Aorta (tissue), 5 donors: ENCODE measurements at regions not wholly inside any gene's neighbourhood (a gene's known extent, or its start where the extent isn't known, plus 50 kb on each side); places are given as distances from the start of the nearest gene placed in this dataset.
"Not testable (repeated sequence)": the region's sequence is repeated elsewhere in the genome, so short reads cannot be mapped to it uniquely, and the experiment has no call there.

Experiments used
- ATAC-seq: fragments of 200-7000 bp; cut with Tn5 transposase; one replicate; pipeline ENCODE4 v1.9.1; 2022; ENCODE audit warnings: moderate library complexity; ENCODE audit not compliant: low FRiP score
- DNase-seq, 2 donors: peaks; one replicate each; pipeline ENCODE4 v3.0.0-alpha.2; 2020
- H3K27ac ChIP-seq, 2 donors: one replicate each; pipeline ENCODE4 v1.5.1; 2013; ENCODE audit warnings: low read length in 2 of 2, mild to moderate bottlenecking in 2 of 2, moderate library complexity in 2 of 2, control low read depth in 1 of 2, inconsistent platforms in 1 of 2, low read depth in 1 of 2
- H3K27me3 ChIP-seq, 2 donors: one replicate each; pipeline ENCODE4 v1.6.1; 2013; ENCODE audit warnings: control low read depth in 1 of 2, low read length in 1 of 2, mild to moderate bottlenecking in 1 of 2, moderate library complexity in 1 of 2; ENCODE audit not compliant: insufficient read depth in 2 of 2, control insufficient read depth in 1 of 2
- H3K36me3 ChIP-seq, 2 donors: one replicate each; pipeline ENCODE4 v1.6.1; 2013; ENCODE audit warnings: control low read depth in 1 of 2, low read length in 1 of 2, mild to moderate bottlenecking in 1 of 2; ENCODE audit not compliant: insufficient read depth in 2 of 2, control insufficient read depth in 1 of 2
- H3K4me1 ChIP-seq, 2 donors: one replicate each; pipeline ENCODE4 v1.6.1; 2013; ENCODE audit warnings: low read length in 2 of 2, control low read depth in 1 of 2, mild to moderate bottlenecking in 1 of 2, moderate library complexity in 1 of 2; ENCODE audit not compliant: insufficient read depth in 2 of 2, control insufficient read depth in 1 of 2
- H3K4me3 ChIP-seq, 2 donors: one replicate each; pipeline ENCODE4 v1.5.1; 2013; ENCODE audit warnings: low read length in 2 of 2, control low read depth in 1 of 2, mild to moderate bottlenecking in 1 of 2
- H3K9me3 ChIP-seq: one replicate; pipeline ENCODE4 v1.6.1; 2013; ENCODE audit warnings: mild to moderate bottlenecking, low read length; ENCODE audit not compliant: control insufficient read depth
- WGBS, 2 donors: extraction: QIAGEN DNeasy Blood & Tissue Kit; methylation state at CpG; one replicate each; pipeline ENCODE4 v1.1.7; 2013; 5-methylcytosine and 5-hydroxymethylcytosine counted together
- intact Hi-C, 2 donors: fragments of 100-400 bp; cut with DNase I; formaldehyde crosslinking; loops; one replicate each; pipeline versions ENCODE4 v1.14.2 to v1.15.0; 2022
- donor health status: healthy with polysubstance abuse.
- donor health status: Bipolar disorder and iron deficiency.
- donor health status: DM: no; HTN: no; CAD: no.
- donor health status: DM: no; HTN: no; CAD: no.
- donor health status: DM: yes; HTN: yes; CAD: no.

DNA sequence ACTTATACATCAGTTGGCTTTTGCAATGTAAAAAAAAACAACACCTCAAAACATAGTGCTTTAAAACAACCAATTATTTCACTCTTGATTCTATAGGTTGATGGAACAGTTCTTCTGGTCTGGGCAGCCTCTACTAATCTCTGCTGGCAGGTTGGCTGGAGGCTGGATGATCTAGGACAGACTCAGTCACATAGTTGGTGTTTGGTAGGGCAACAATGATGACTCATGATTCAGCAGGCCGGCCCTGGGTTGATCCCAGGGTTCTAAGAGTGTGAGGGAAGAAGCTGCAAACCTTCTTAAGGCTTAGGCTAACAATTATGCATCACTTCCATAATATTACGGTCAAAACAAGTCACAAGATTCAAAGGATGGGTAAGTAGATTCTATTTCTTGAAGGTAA lies 558.2 kb downstream of the ZNF674 start:
- Histone ChIP-seq H3K9me3 (no peaks in the 10 kb centered on the region), H3K4me3 (no peak overlapping the region), H3K27me3 (no peaks in the 10 kb centered on the region), H3K4me1 (no peaks in the 10 kb centered on the region), H3K27ac (no peak overlapping the region), H3K36me3 (no peaks in the 10 kb centered on the region)
- 64 to 83% methylated on average over 2 of the region's 2 CpGs for WGBS, 2 donors
- intact Hi-C loops: no loop called here
- ATAC-seq (no peak), DNase-seq (no peak)

DNA sequence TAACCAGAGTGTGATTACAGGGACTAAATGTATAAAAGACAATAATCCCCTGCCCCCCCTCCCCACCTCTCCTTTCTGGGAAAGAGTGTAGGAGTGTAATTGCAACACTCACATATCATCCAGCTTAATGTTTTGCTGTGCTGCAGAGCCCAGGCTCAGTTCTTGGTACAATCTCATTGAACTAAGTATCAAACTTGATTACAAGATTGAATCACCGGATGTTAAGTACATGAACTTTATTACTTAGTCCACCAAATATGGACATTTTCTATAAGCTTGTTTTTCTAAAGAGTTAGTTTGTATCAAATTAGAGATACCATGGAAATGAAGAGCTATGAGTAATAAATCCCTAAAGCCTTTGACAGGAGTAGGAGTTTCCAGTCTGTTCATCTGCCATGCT lies 559.1 kb downstream of the ZNF674 start:
- intact Hi-C loops: no loop called here

DNA sequence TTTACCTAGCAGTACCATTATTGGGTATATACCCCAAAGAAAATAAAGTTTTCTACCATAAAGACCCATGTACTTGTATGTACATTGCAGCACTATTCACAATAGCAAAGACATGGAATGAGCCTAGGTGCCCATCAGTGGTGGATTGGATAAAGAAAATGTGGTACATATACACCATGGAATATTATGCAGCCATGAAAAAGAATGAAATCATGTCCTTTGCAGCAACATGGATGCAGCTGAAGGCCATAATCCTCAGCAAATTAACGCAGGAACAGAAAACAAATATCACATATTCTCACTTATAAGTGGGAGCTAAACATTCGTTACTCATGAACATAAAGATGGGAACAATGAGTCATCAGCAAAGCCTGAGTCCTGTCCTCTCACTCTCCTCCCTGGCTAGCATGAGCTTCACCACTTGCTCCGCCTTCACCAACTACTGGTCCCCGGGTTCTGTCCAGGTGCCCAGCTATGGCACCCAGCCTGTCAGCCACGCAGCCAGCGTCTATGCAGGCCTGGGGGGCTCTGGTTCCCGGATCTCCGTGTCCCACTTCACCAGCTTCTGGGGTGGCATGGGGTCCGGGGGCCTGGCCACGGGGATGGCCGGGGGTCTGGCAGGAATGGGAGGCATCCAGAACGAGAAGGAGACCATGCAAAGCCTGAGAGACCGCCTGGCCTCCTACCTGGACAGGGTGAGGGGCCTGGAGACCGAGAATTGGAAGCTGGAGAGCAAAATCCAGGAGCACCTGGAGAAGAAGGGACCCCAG lies 562.1 kb downstream of the ZNF674 start:
- H3K4me3 ChIP-seq, H3K27me3 ChIP-seq, H3K27ac ChIP-seq, H3K36me3 ChIP-seq, DNase-seq, H3K4me1 ChIP-seq, intact Hi-C loops, ATAC-seq, H3K9me3 ChIP-seq: not testable (repeated sequence)
- 87 to 97% methylated on average over 14 of the region's 14 CpGs for WGBS, 2 donors

More for the DNA sequence above, 559.1 kb downstream of the ZNF674 start:
- DNase-seq: no peak
- no peaks in the 10 kb centered on the region for H3K9me3 ChIP-seq
- H3K4me3 ChIP-seq: no peak overlapping the region
- no peaks in the 10 kb centered on the region for H3K36me3 ChIP-seq
- no peaks in the 10 kb centered on the region for H3K4me1 ChIP-seq
- H3K27me3 ChIP-seq: no peaks in the 10 kb centered on the region
- WGBS, 2 donors: 77 to 81% methylated on average over 1 of the region's 1 CpG
- ATAC-seq: no peak
- H3K27ac ChIP-seq: no peak overlapping the region

DNA sequence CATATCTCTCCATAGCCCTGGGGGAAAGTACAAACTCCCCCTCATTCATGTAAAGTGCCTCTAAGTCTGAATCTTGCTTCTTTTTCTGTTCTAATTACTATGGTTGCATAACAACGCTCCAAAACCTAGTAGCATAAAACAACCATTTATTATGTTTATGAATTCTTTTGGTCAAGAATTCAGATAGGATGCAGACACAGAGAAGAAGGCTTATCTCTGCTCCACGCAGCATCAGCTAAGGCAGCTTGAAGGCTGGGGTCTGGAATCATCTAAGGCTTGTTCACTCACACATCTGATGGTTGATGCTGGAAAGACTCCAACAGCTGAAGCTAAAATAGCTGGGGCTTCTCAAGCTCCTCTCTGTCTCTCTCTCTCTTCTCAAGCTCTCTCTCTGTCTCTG lies 564.5 kb downstream of the ZNF674 start:
- ATAC-seq (no peak), DNase-seq (no peak)
- Histone ChIP-seq H3K9me3 (no peaks in the 10 kb centered on the region), H3K27me3 (no peaks in the 10 kb centered on the region), H3K4me3 (no peak overlapping the region), H3K4me1 (no peaks in the 10 kb centered on the region), H3K36me3 (no peaks in the 10 kb centered on the region), H3K27ac (no peak overlapping the region)
- 41 to 59% methylated on average over 2 of the region's 2 CpGs for WGBS, 2 donors
- intact Hi-C loops: no loop called here

DNA sequence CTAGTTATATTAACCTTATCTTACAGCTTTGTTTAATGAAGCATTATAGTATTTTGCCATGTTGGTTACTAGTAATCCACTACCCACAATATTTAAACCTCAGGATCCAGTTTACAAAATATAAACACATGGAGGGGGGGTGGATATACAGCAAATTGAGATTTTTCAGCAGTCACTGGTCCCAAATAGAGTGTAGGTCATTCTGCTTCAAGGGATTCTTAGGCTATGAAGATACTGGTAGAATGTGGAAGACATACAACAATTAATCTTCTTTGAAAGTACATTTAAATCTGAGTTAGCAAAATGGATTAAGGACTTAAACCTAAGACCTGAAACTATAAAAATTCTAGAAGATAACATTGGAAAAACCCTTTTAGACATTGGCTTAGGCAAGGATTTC lies 569.6 kb downstream of the ZNF674 start:
- no peaks in the 10 kb centered on the region for H3K4me1 ChIP-seq
- no peak overlapping the region for H3K27ac ChIP-seq
- intact Hi-C loops: no loop called here
- ATAC-seq (no peak), DNase-seq (no peak)
- no peaks in the 10 kb centered on the region for H3K9me3 ChIP-seq
- H3K36me3 ChIP-seq: no peaks in the 10 kb centered on the region
- H3K27me3 ChIP-seq: no peaks in the 10 kb centered on the region
- H3K4me3 ChIP-seq: no peak overlapping the region

DNA sequence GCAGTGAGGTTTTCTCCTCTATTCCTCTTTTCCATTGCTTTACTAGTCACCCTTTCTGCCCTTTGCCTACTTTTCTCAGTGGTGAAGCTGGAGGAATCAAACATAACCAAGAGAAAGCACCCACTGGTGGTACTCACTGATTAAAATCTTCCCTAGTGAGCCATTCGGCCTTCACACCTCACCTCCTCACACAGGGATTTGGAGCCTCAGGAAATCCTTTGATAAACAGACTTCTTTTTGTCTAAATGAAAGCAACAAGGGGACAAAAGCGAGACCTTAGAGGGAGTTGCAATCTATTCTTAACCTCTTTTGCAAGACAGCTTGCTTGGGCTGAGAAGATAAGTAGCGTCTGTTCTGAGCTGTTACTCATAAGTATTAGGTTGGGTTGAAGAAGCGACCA lies 572.6 kb downstream of the ZNF674 start:
- 68 to 91% methylated on average over 4 of the region's 4 CpGs for WGBS, 2 donors
- DNase-seq (no peak), ATAC-seq (no peak)
- Histone ChIP-seq H3K27ac (no peak overlapping the region), H3K27me3 (no peaks in the 10 kb centered on the region), H3K9me3 (no peaks in the 10 kb centered on the region), H3K4me1 (no peaks in the 10 kb centered on the region), H3K36me3 (no peaks in the 10 kb centered on the region), H3K4me3 (no peak overlapping the region)
- intact Hi-C loops: no loop called here

DNA sequence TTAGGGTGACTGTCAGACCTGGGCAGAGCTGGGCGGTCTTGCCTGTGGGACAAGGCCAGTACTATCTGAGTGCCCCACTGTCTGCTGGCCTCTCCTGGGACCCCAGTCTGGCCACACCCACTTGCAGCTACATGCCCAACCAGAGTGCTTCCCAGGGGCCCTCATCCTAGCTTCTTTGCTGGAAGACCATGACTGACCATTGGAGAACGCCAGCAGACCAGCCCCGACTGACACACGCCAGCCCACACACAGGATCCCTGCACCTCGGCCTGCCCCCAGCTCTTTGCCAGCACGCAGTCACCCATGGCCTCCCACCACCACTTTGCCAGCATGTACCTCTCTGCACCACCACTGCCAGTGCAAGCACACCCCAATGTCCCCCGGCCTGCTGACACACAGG lies 585.7 kb downstream of the ZNF674 start:
- intact Hi-C loops: no loop called here
- DNase-seq (no peak), ATAC-seq (no peak)
- Histone ChIP-seq H3K4me3 (no peak overlapping the region), H3K27me3 (no peaks in the 10 kb centered on the region), H3K4me1 (no peaks in the 10 kb centered on the region), H3K9me3 (peaks cover 3% of the 10 kb centered on the region), H3K27ac (no peak overlapping the region), H3K36me3 (no peaks in the 10 kb centered on the region)
- 93 to 97% methylated on average over 7 of the region's 7 CpGs for WGBS, 2 donors

DNA sequence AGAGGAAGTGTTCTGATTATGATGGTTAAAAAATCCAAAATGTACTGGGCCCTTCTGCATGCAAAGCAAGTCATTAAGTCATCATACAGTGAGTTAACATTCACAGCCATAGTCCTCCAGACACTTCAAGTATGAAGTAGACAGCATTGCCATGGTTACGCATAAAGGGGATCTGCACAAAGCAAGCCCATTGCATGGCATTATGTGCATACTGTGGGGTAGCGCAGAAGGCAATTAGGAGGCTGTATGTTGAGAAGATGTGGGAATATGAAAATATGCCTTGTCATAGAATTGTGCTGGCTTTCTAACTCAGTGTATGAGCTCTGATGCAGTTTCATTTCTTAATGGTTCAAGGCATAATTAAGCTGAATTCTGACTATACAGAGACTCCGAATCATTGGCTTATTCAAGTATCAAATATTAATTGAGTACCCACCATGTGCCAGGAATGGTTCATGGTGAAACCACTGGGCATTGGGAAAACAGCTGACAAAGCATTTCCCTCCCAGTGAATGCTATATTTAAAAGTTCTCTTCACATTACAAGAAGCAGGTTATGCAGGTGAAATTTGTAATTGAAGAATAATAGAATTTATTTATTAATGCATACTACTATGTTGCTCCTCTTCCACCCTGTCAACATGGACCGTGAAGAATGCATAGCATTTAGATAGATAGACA lies 588.9 kb downstream of the ZNF674 start:
- Histone ChIP-seq H3K4me1 (no peaks in the 10 kb centered on the region), H3K36me3 (no peaks in the 10 kb centered on the region), H3K9me3 (peaks cover 3% of the 10 kb centered on the region), H3K27me3 (no peaks in the 10 kb centered on the region), H3K4me3 (no peak overlapping the region), H3K27ac (no peak overlapping the region)
- ATAC-seq: no peak
- intact Hi-C loops: no loop called here
- no peak for DNase-seq
- 75 to 97% methylated on average over 4 of the region's 4 CpGs for WGBS, 2 donors

DNA sequence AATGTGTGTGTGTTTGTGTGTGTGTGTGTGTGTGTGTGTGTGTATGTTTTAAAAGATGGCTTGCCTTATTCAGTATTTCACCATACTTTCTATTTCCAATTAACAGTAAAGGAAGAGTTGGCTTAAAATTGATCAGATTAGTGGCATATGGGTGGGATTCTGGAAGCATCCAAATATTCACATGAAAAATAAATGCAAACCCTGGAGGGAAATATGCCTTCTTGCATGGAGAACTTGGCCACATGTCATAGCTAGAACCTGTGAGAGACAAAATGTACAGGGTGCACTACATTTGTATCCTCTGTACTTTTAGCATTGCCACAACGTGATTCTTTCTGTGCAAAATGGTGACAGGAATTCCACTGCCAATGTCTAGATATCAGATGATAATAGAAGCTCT lies 589.6 kb downstream of the ZNF674 start:
- ATAC-seq (no peak), DNase-seq (no peak)
- peaks cover 3% of the 10 kb centered on the region for H3K9me3 ChIP-seq
- no peaks in the 10 kb centered on the region for H3K4me1 ChIP-seq
- no peaks in the 10 kb centered on the region for H3K36me3 ChIP-seq
- WGBS, 2 donors: 53 to 88% methylated on average over 1 of the region's 1 CpG
- intact Hi-C loops: no loop called here
- no peak overlapping the region for H3K27ac ChIP-seq
- no peak overlapping the region for H3K4me3 ChIP-seq
- no peaks in the 10 kb centered on the region for H3K27me3 ChIP-seq
